ENCODE measurements at regions not wholly inside any gene's neighbourhood (a gene's known extent, or its start where the extent isn't known, plus 50 kb on each side); places are given as distances from the start of the nearest gene placed in this dataset.

DNA sequence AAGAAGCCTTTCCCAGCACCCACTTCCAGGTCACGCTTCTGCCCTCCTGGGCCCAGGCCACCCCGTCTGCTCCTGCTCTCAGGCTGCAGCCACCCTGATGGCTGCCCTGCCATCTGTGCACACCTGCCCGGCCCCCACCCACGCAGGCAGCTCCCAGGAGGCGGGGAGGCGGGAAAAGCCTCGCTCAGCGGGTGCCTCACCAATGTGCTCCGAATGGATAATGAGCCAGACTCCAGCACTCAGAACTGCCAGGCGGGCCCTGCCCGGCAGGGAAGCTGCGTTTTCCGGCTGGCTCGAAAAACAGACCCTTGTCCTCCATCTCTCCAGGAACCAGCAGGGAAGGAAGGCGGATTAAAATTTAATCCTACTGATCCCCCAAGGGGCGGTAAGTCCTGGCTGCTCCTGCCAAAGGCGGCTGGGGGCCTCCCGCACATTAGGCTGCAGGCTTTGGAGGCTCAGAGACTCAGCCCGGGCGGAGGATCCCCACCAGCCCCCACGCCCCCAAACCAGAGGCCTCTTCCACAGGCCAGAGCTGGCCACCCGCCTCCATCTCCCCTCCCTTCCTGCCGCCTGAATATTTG, 104.0 kb downstream of the NCOR2 start:
- no peak overlapping the region for H2AFZ ChIP-seq (ENCODE audit: low read length)
- intact Hi-C loops (cut with micrococcal nuclease), result no loop called here
- H3K4me3 ChIP-seq (ENCODE audit: low read length), result no peak overlapping the region
- ATAC-seq (no peak), DNase-seq (no peak)
- H3K4me1 ChIP-seq (ENCODE audit: insufficient read depth, low read length), result no peaks in the 10 kb centered on the region; the same call in 1 of the 2 replicates
- H3K4me2 ChIP-seq (ENCODE audit: low read length), result no peak overlapping the region
- no peak overlapping the region for H3K9ac ChIP-seq (ENCODE audit: low read length)
- no peaks in the 10 kb centered on the region; the same call in 1 of the 2 replicates for H4K20me1 ChIP-seq (ENCODE audit: low read length)
- CTCF ChIA-PET, result no interaction called here
- H3K9me2 ChIP-seq (replicated peaks; ENCODE audit: low read length), result no peaks in the 10 kb centered on the region
- POLR2A ChIA-PET (ENCODE audit: unreplicated experiment), result no interaction called here
- no peaks in the 10 kb centered on the region for H3F3A ChIP-seq (ENCODE audit: low read length, unreplicated experiment)
- H3K27ac ChIP-seq (ENCODE audit: low read length), result no peak overlapping the region
- no peaks in the 10 kb centered on the region for H3K9me3 ChIP-seq (ENCODE audit: low read length)
- TF ChIP-seq EZH2 (IDR thresholded peaks at IDR 0.05; ENCODE audit: low read length, unreplicated experiment), result no peak
- TF ChIP-seq, protein P1, sequence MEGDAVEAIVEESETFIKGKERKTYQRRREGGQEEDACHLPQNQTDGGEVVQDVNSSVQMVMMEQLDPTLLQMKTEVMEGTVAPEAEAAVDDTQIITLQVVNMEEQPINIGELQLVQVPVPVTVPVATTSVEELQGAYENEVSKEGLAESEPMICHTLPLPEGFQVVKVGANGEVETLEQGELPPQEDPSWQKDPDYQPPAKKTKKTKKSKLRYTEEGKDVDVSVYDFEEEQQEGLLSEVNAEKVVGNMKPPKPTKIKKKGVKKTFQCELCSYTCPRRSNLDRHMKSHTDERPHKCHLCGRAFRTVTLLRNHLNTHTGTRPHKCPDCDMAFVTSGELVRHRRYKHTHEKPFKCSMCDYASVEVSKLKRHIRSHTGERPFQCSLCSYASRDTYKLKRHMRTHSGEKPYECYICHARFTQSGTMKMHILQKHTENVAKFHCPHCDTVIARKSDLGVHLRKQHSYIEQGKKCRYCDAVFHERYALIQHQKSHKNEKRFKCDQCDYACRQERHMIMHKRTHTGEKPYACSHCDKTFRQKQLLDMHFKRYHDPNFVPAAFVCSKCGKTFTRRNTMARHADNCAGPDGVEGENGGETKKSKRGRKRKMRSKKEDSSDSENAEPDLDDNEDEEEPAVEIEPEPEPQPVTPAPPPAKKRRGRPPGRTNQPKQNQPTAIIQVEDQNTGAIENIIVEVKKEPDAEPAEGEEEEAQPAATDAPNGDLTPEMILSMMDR (conservative IDR thresholded peaks at IDR 0.05; ENCODE audit: low read depth, low read length), result no peak
- TF ChIP-seq EZH2phosphoT487 (IDR thresholded peaks at IDR 0.05; ENCODE audit: borderline replicate concordance, low read length), result no peak
- no peaks in the 10 kb centered on the region for H3K79me2 ChIP-seq (ENCODE audit: low read length)
- no TSS peak for BruUV-seq (replicated peaks)
- peaks cover 21% of the 10 kb centered on the region for H3K36me3 ChIP-seq (ENCODE audit: low read depth, low read length)
- H3K27me3 ChIP-seq (ENCODE audit: low read length), result no peaks in the 10 kb centered on the region

DNA sequence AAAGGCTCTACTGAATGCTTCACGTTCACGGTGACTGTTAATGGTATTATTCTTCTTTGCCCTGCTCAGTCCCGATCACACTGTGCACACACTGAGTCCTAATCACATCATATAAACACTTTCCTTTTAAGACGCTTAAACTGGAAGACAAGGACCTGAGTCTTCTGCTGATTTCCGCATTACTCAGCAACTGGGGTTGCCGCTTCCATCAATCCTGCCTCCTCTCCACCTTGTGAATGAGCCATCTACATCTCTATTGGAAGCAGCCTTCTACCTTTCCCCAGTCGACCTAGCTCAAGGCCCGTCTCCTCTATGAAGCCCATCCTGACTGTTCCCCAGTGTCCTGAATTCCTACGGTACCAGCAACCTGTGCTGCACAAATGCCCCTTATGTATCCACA, 104.7 kb downstream of the NCOR2 start:
- DNase-seq (no peak), ATAC-seq (no peak)
- POLR2A ChIA-PET (ENCODE audit: unreplicated experiment), result no interaction called here
- Histone ChIP-seq H3K27me3 (ENCODE audit: low read length) (no peaks in the 10 kb centered on the region), H2AFZ (ENCODE audit: low read length) (no peak overlapping the region), H3K27ac (ENCODE audit: low read length) (no peak overlapping the region), H3K79me2 (ENCODE audit: low read length) (no peaks in the 10 kb centered on the region), H3K4me3 (ENCODE audit: low read length) (no peak overlapping the region), H3K9me2 (replicated peaks; ENCODE audit: low read length) (no peaks in the 10 kb centered on the region), H3F3A (ENCODE audit: low read length, unreplicated experiment) (no peaks in the 10 kb centered on the region), H3K4me1 (ENCODE audit: insufficient read depth, low read length) (no peaks in the 10 kb centered on the region; the same call in 1 of the 2 replicates), H3K9me3 (ENCODE audit: low read length) (no peaks in the 10 kb centered on the region), H3K9ac (ENCODE audit: low read length) (no peak overlapping the region), H3K36me3 (ENCODE audit: low read depth, low read length) (peaks cover 21% of the 10 kb centered on the region), H3K4me2 (ENCODE audit: low read length) (no peak overlapping the region), H4K20me1 (ENCODE audit: low read length) (no peaks in the 10 kb centered on the region; the same call in 1 of the 2 replicates)
- intact Hi-C loops (cut with micrococcal nuclease), result no loop called here
- CTCF ChIA-PET, result no interaction called here
- TF ChIP-seq, protein P1 (conservative IDR thresholded peaks at IDR 0.05; ENCODE audit: low read depth, low read length), result no peak
- no peak for TF ChIP-seq EZH2phosphoT487 (IDR thresholded peaks at IDR 0.05; ENCODE audit: borderline replicate concordance, low read length)
- TF ChIP-seq EZH2 (IDR thresholded peaks at IDR 0.05; ENCODE audit: low read length, unreplicated experiment), result no peak
- no TSS peak for BruUV-seq (replicated peaks)

DNA sequence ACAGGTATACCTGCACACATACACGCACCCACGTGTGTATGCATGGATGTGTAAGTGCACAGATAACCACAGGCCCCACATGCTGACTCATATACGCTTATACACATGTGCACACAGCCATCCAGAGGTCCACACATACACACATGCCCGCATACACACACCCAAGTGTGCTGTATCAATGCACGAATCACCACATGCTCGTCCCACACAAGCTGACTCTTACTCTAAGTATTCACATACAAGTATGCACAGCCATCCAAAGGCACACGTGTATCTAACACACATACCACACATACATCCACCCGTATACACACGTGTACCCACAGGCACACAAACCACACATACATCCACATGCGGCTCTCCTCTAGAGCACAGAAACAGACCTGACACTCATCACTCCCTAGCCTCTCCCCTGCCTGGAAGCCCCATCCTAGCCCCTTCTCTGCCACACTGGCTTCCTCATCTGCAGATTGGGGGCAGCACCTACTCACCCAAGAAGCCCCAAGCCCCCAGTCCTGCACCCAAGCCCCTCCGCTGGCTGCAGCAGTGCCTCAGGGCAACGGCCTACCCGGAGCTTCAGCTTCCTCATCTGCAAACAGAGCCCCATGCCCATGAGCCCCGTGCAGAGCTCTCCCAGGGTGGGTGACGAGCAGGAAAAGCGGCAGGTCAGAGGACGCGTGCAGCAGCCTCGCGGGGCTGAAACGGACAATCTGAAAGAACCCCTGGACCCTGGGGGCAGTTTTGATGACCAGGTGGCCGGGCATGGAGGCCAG, 105.4 kb downstream of the NCOR2 start:
- H3K9me2 ChIP-seq (replicated peaks; ENCODE audit: low read length), result no peaks in the 10 kb centered on the region
- H3K9me3 ChIP-seq (ENCODE audit: low read length), result no peaks in the 10 kb centered on the region
- intact Hi-C loops (cut with micrococcal nuclease), result no loop called here
- POLR2A ChIA-PET (ENCODE audit: unreplicated experiment), result no interaction called here
- no peaks in the 10 kb centered on the region; the same call in 1 of the 2 replicates for H3K4me1 ChIP-seq (ENCODE audit: insufficient read depth, low read length)
- H3K79me2 ChIP-seq (ENCODE audit: low read length), result no peaks in the 10 kb centered on the region
- no peak for DNase-seq
- H3K4me3 ChIP-seq (ENCODE audit: low read length), result no peak overlapping the region
- H2AFZ ChIP-seq (ENCODE audit: low read length), result no peak overlapping the region
- no peak overlapping the region for H3K9ac ChIP-seq (ENCODE audit: low read length)
- peaks cover 21% of the 10 kb centered on the region for H3K36me3 ChIP-seq (ENCODE audit: low read depth, low read length)
- no peaks in the 10 kb centered on the region; the same call in 1 of the 2 replicates for H4K20me1 ChIP-seq (ENCODE audit: low read length)
- BruUV-seq (replicated peaks), result no TSS peak
- TF ChIP-seq EZH2phosphoT487 (IDR thresholded peaks at IDR 0.05; ENCODE audit: borderline replicate concordance, low read length) (no peak), EZH2 (IDR thresholded peaks at IDR 0.05; ENCODE audit: low read length, unreplicated experiment) (no peak)
- TF ChIP-seq, protein P1 (conservative IDR thresholded peaks at IDR 0.05; ENCODE audit: low read depth, low read length), result no peak
- CTCF ChIA-PET, result no interaction called here
- no peak overlapping the region for H3K4me2 ChIP-seq (ENCODE audit: low read length)
- no peak overlapping the region for H3K27ac ChIP-seq (ENCODE audit: low read length)
- H3F3A ChIP-seq (ENCODE audit: low read length, unreplicated experiment), result no peaks in the 10 kb centered on the region
- no peak for ATAC-seq
- no peaks in the 10 kb centered on the region for H3K27me3 ChIP-seq (ENCODE audit: low read length)

All from PC-3 (cell line).